HCT116 (cell line): ENCODE measurements at regions not wholly inside any gene's neighbourhood (a gene's known extent, or its start where the extent isn't known, plus 50 kb on each side); places are given as distances from the start of the nearest gene placed in this dataset.

Source experiments
- ATAC-seq: fragments of 200-7000 bp; cut with Tn5 transposase; 2 replicates; pipeline ENCODE4 v1.9.1; 2020; ENCODE audit warnings: mild to moderate bottlenecking, moderate library complexity
- BruUV-seq: library from RNA; stranded (reverse); fragments of 400-500 nt; replicated peaks from 2 replicates; lab custom pipeline; 2021; lab: Mats Ljungman, UMichigan
- CTCF ChIA-PET: fragments of 300-600 bp; sonication (Branson Sonifier 250); formaldehyde crosslinking; loops from one replicate; lab custom pipeline; 2021; ENCODE audit warnings: antibody characterized with exemption; lab: Charles Lee
- POLR2A ChIA-PET: fragments of 300-600, 350-600 bp; sonication (Branson Sonifier 250); formaldehyde crosslinking; loops from one replicate; lab custom pipeline; 2021; ENCODE audit warnings: antibody characterized with exemption; lab: Charles Lee
- RAD21 ChIA-PET, 2 experiments: fragments of 300-600 bp; sonication (Branson Sonifier 250); formaldehyde crosslinking; loops; one replicate each; lab custom pipeline; 2023; ENCODE audit warnings: low total read pairs in 2 of 2; ENCODE audit not compliant: uncharacterized antibody in 2 of 2, unreplicated experiment in 2 of 2, low non-redundant PET in 1 of 2; lab: Charles Lee
- DNase-seq: peaks from one replicate; pipeline ENCODE4 v3.0.0-alpha.2; 2010; ENCODE audit warnings: low read depth, low spot score
- H2AFZ ChIP-seq: fragments of 200-600 bp; shearing (Covaris generic), sonication (generic); 2 replicates; pipeline ENCODE4 v1.6.1; 2017; ENCODE audit warnings: low read depth, mixed run types, mixed read lengths, antibody characterized with exemption, low read length; ENCODE audit not compliant: poor library complexity, severe bottlenecking
- H3K27ac ChIP-seq: 2 replicates; pipeline ENCODE4 v1.5.1; 2012; ENCODE audit warnings: low read depth, low read length
- H3K27me3 ChIP-seq: fragments of 200-600 bp; sonication (generic); 2 replicates; pipeline ENCODE4 v1.6.1; 2016; ENCODE audit warnings: mixed run types, low read length, mixed read lengths; ENCODE audit not compliant: insufficient read depth
- H3K36me3 ChIP-seq, 2 experiments: fragments of 200-500 bp in 1 of 2; fragments of 200-600 bp in 1 of 2; sonication (Bioruptor generic) in 1 of 2; sonication (generic) in 1 of 2; 2 replicates each; pipeline versions ENCODE4 v1.5.1 to v1.6.1; 2014 to 2016; ENCODE audit warnings: low read length in 2 of 2, inconsistent platforms in 1 of 2, mixed read lengths in 1 of 2, mixed run types in 1 of 2; ENCODE audit not compliant: insufficient read depth in 2 of 2, control insufficient read depth in 1 of 2
- H3K4me1 ChIP-seq, 2 experiments: fragments of 200-600 bp in 1 of 2; sonication (generic) in 1 of 2; 2 replicates each; pipeline versions ENCODE4 v1.5.1 to v1.6.1; 2012 to 2017; ENCODE audit warnings: low read length in 2 of 2, inconsistent platforms in 1 of 2, mild to moderate bottlenecking in 1 of 2, mixed read lengths in 1 of 2, mixed run types in 1 of 2, moderate library complexity in 1 of 2; ENCODE audit not compliant: insufficient read depth in 2 of 2, control insufficient read depth in 1 of 2
- H3K4me2 ChIP-seq: fragments of 200-600 bp; sonication (generic); 2 replicates; pipeline ENCODE4 v1.6.1; 2017; ENCODE audit warnings: mixed run types, low read length, mixed read lengths
- H3K4me3 ChIP-seq, 2 experiments: fragments of 200-600 bp in 1 of 2; sonication (generic) in 1 of 2; replicated peaks in 1 of 2; 2 replicates each; pipeline ENCODE4 v1.5.1; 2011 to 2016; ENCODE audit warnings: low read length in 2 of 2, control low read depth in 1 of 2, low read depth in 1 of 2, mild to moderate bottlenecking in 1 of 2, mixed read lengths in 1 of 2, mixed run types in 1 of 2
- H3K79me2 ChIP-seq: fragments of 200-600 bp; sonication (generic); 2 replicates; pipeline ENCODE4 v1.6.1; 2017; ENCODE audit warnings: mild to moderate bottlenecking, mixed run types, low read length, moderate library complexity, mixed read lengths; ENCODE audit not compliant: insufficient read depth
- H3K9ac ChIP-seq: fragments of 200-600 bp; sonication (generic); 2 replicates; pipeline ENCODE4 v1.6.1; 2016; ENCODE audit warnings: low read length, mixed read lengths
- H3K9me2 ChIP-seq: fragments of 200-600 bp; sonication (generic), shearing (Covaris generic); 2 replicates; pipeline ENCODE4 v1.6.1; 2017; ENCODE audit warnings: mixed run types, mild to moderate bottlenecking, moderate library complexity; ENCODE audit not compliant: insufficient read depth
- H3K9me3 ChIP-seq, 2 experiments: fragments of 200-500 bp in 1 of 2; fragments of 200-600 bp in 1 of 2; sonication (Bioruptor generic) in 1 of 2; sonication (generic) in 1 of 2; 2 replicates each; pipeline ENCODE4 v1.6.1; 2014 to 2017; ENCODE audit warnings: low read length in 2 of 2, mixed read lengths in 2 of 2, inconsistent platforms in 1 of 2, low read depth in 1 of 2, mild to moderate bottlenecking in 1 of 2, mixed run types in 1 of 2, moderate library complexity in 1 of 2; ENCODE audit not compliant: control insufficient read depth in 1 of 2, insufficient read depth in 1 of 2
- H4K20me1 ChIP-seq: fragments of 200-600 bp; sonication (generic), shearing (Covaris generic); 2 replicates; pipeline ENCODE4 v1.6.1; 2017; ENCODE audit warnings: mixed run types, mild to moderate bottlenecking, moderate library complexity; ENCODE audit not compliant: insufficient read depth
- CBX3 ChIP-seq: IDR thresholded peaks from 2 replicates; pipeline ENCODE4 v1.6.1; 2012; ENCODE audit warnings: low read depth
- EGR1 ChIP-seq: IDR thresholded peaks from 2 replicates; pipeline ENCODE4 v1.6.1; 2012; ENCODE audit warnings: low read depth
- ELF1 ChIP-seq: IDR thresholded peaks from 2 replicates; pipeline ENCODE4 v1.6.1; 2012; ENCODE audit warnings: low read depth, borderline replicate concordance
- EZH2 ChIP-seq: fragments of 200-600 bp; sonication (generic); IDR thresholded peaks from 2 replicates; pipeline ENCODE4 v1.6.1; 2017; ENCODE audit warnings: antibody characterized with exemption, mixed run types
- JUND ChIP-seq: IDR thresholded peaks from 2 replicates; pipeline ENCODE4 v1.6.1; 2012
- RAD21 ChIP-seq: IDR thresholded peaks from 2 replicates; pipeline ENCODE4 v1.6.1; 2012; ENCODE audit warnings: low read depth, mild to moderate bottlenecking
- SP1 ChIP-seq: IDR thresholded peaks from 2 replicates; pipeline ENCODE4 v1.6.1; 2012; ENCODE audit warnings: low read depth
- SRF ChIP-seq: IDR thresholded peaks from 2 replicates; pipeline ENCODE4 v1.6.1; 2012; ENCODE audit warnings: low read depth
- TCF7L2 ChIP-seq: IDR thresholded peaks from 2 replicates; pipeline ENCODE4 v1.7.0; 2011; ENCODE audit warnings: borderline replicate concordance, inconsistent platforms; ENCODE audit not compliant: insufficient read depth, insufficient read length; ENCODE audit errors: extremely low read depth
- ZFX ChIP-seq: fragments of 450-650 bp; IDR thresholded peaks from 2 replicates; pipeline ENCODE4 v1.6.1; 2017
- intact Hi-C: fragments of 100-400 bp; cut with micrococcal nuclease; formaldehyde crosslinking; loops from 2 replicates; pipeline ENCODE4 v1.10.0; 2022
- TF ChIP-seq, protein P1 (sequence below): IDR thresholded peaks from 2 replicates; pipeline ENCODE4 v1.6.1; 2012; ENCODE audit warnings: low read depth
- TF ChIP-seq, protein P2 (sequence below): IDR thresholded peaks from 2 replicates; pipeline ENCODE4 v1.6.1; 2012
- TF ChIP-seq, protein P3 (sequence below), 3 experiments: fragments of 200-600 bp in 1 of 3; sonication (generic) in 1 of 3; IDR thresholded peaks in 2 of 3; conservative IDR thresholded peaks in 1 of 3; 2 replicates each; pipeline ENCODE4 v1.5.1; 2012 to 2017; ENCODE audit warnings: low read depth in 2 of 3, low read length in 2 of 3, antibody characterized with exemption in 1 of 3, borderline replicate concordance in 1 of 3, control low read depth in 1 of 3, mild to moderate bottlenecking in 1 of 3, mixed read lengths in 1 of 3, mixed run types in 1 of 3, moderate library complexity in 1 of 3; ENCODE audit not compliant: insufficient read depth in 1 of 3
- TF ChIP-seq, protein P4 (sequence below): IDR thresholded peaks from 2 replicates; pipeline ENCODE4 v1.6.1; 2012

DNA sequence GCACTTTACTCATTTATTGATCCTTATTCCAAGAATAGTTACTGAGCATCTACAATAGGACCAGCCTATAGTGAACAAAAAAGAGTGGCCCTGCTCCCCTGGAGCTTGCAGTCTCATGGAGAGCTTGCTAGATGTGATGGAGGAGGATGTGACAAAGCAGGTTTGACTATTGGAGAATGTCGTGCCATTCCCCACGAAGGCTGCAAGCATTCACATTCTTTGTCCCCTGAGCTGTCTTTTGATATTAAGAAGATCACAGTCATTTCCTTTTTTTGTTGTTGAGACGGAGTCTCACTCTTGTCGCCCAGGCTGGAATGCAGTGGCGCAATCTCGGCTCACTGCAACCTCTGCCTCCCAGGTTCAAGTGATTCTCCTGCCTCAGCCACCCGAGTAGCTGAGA is 115.0 kb upstream of the ADAMTS18 start (continued):
- TF ChIP-seq, protein P1, sequence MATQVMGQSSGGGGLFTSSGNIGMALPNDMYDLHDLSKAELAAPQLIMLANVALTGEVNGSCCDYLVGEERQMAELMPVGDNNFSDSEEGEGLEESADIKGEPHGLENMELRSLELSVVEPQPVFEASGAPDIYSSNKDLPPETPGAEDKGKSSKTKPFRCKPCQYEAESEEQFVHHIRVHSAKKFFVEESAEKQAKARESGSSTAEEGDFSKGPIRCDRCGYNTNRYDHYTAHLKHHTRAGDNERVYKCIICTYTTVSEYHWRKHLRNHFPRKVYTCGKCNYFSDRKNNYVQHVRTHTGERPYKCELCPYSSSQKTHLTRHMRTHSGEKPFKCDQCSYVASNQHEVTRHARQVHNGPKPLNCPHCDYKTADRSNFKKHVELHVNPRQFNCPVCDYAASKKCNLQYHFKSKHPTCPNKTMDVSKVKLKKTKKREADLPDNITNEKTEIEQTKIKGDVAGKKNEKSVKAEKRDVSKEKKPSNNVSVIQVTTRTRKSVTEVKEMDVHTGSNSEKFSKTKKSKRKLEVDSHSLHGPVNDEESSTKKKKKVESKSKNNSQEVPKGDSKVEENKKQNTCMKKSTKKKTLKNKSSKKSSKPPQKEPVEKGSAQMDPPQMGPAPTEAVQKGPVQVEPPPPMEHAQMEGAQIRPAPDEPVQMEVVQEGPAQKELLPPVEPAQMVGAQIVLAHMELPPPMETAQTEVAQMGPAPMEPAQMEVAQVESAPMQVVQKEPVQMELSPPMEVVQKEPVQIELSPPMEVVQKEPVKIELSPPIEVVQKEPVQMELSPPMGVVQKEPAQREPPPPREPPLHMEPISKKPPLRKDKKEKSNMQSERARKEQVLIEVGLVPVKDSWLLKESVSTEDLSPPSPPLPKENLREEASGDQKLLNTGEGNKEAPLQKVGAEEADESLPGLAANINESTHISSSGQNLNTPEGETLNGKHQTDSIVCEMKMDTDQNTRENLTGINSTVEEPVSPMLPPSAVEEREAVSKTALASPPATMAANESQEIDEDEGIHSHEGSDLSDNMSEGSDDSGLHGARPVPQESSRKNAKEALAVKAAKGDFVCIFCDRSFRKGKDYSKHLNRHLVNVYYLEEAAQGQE, result no peak
- TF ChIP-seq, protein P2, sequence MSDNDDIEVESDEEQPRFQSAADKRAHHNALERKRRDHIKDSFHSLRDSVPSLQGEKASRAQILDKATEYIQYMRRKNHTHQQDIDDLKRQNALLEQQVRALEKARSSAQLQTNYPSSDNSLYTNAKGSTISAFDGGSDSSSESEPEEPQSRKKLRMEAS, result no peak
- no peak for TF ChIP-seq SRF
- TF ChIP-seq, all 23 proteins: peak for 0

DNA sequence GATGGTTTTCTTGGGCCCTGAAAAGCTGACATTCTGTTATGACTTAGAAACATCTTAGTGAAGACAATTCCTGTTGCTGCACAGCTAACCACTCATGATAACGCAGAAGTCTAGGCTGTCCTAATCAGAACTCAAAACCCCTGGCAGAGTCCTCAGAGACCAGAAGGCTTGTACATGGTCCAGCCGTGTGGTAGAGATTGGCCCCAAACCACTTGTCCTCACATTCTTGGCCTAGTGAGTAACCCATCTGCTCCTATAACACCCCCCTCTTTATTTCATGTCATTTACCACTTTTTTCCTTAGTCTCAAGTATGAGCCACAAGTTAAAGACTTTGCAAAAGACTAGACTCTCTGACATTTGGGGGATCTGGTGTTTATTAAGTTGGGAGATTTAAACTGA is 116.5 kb upstream of the ADAMTS18 start:
- no peak for DNase-seq
- no peak overlapping the region for H3K4me3 ChIP-seq
- ChIA-PET CTCF (no interaction called here), RAD21 (no interaction called here), POLR2A (no interaction called here)
- H3K27me3 ChIP-seq, result peaks cover 51% of the 10 kb centered on the region
- no peak for ATAC-seq
- no peak overlapping the region for H2AFZ ChIP-seq
- no peaks in the 10 kb centered on the region for H3K9me2 ChIP-seq
- no peak overlapping the region for H3K4me2 ChIP-seq
- no peak overlapping the region for H3K9ac ChIP-seq
- no peaks in the 10 kb centered on the region for H3K79me2 ChIP-seq
- H3K27ac ChIP-seq, result no peak overlapping the region
- H3K4me1 ChIP-seq, result no peaks in the 10 kb centered on the region
- no peaks in the 10 kb centered on the region for H3K9me3 ChIP-seq
- no peaks in the 10 kb centered on the region for H3K36me3 ChIP-seq
- no TSS peak for BruUV-seq
- intact Hi-C loops, result no loop called here
- H4K20me1 ChIP-seq, result no peaks in the 10 kb centered on the region
- no peak for TF ChIP-seq TCF7L2
- no peak for TF ChIP-seq RAD21
- TF ChIP-seq ELF1, result no peak
- no peak for TF ChIP-seq JUND
- TF ChIP-seq, protein P3, sequence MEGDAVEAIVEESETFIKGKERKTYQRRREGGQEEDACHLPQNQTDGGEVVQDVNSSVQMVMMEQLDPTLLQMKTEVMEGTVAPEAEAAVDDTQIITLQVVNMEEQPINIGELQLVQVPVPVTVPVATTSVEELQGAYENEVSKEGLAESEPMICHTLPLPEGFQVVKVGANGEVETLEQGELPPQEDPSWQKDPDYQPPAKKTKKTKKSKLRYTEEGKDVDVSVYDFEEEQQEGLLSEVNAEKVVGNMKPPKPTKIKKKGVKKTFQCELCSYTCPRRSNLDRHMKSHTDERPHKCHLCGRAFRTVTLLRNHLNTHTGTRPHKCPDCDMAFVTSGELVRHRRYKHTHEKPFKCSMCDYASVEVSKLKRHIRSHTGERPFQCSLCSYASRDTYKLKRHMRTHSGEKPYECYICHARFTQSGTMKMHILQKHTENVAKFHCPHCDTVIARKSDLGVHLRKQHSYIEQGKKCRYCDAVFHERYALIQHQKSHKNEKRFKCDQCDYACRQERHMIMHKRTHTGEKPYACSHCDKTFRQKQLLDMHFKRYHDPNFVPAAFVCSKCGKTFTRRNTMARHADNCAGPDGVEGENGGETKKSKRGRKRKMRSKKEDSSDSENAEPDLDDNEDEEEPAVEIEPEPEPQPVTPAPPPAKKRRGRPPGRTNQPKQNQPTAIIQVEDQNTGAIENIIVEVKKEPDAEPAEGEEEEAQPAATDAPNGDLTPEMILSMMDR (IDR thresholded peaks at IDR 0.05 in 2 of 3, conservative IDR thresholded peaks at IDR 0.05 in 1 of 3; ENCODE audit: borderline replicate concordance in 1 of 3, insufficient read depth in 1 of 3, low read depth in 2 of 3, low read length in 2 of 3), result no peak
- no peak for TF ChIP-seq ZFX
- TF ChIP-seq SP1, result no peak
- no peak for TF ChIP-seq CBX3
- TF ChIP-seq, protein P4, sequence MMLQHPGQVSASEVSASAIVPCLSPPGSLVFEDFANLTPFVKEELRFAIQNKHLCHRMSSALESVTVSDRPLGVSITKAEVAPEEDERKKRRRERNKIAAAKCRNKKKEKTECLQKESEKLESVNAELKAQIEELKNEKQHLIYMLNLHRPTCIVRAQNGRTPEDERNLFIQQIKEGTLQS, result no peak
- TF ChIP-seq EGR1, result no peak
- no peak for TF ChIP-seq EZH2
